HEK293 (cell line): ENCODE measurements at regions not wholly inside any gene's neighbourhood (a gene's known extent, or its start where the extent isn't known, plus 50 kb on each side); places are given as distances from the start of the nearest gene placed in this dataset.

ENCODE experiments used
- CTCF ChIA-PET: fragments of 350-600 bp; formaldehyde crosslinking; extraction: SDS; loops from one replicate; lab custom pipeline; 2021; ENCODE audit warnings: antibody characterized with exemption; lab: Yijun Ruan, JAX
- POLR2A ChIA-PET: fragments of 300-600 bp; formaldehyde crosslinking; extraction: SDS; loops from one replicate; lab custom pipeline; 2020; ENCODE audit warnings: antibody characterized with exemption, inconsistent platforms; lab: Yijun Ruan, JAX
- H3K27ac ChIP-seq: fragments of 200-500 bp; sonication (Bioruptor generic); 2 replicates; pipeline ENCODE4 v1.5.1; 2014; ENCODE audit warnings: low read depth, low read length, control low read depth, inconsistent platforms; ENCODE audit errors: extremely low read depth
- H3K36me3 ChIP-seq, 2 experiments: fragments of 200-500 bp in 1 of 2; sonication (Bioruptor generic) in 1 of 2; 1 replicate in 1 of 2; 2 replicates in 1 of 2; pipeline ENCODE4 v1.5.1; 2014 to 2017; ENCODE audit warnings: inconsistent platforms in 2 of 2, low read length in 2 of 2; ENCODE audit not compliant: control insufficient read depth in 2 of 2, insufficient read depth in 1 of 2
- H3K4me1 ChIP-seq: fragments of 200-500 bp; sonication (Bioruptor generic); 2 replicates; pipeline ENCODE4 v1.5.1; 2014; ENCODE audit warnings: mild to moderate bottlenecking, low read length, inconsistent platforms; ENCODE audit not compliant: control insufficient read depth, insufficient read depth
- H3K4me3 ChIP-seq: 2 replicates; pipeline ENCODE4 v1.5.1; 2011; ENCODE audit warnings: low read depth, mild to moderate bottlenecking, control low read depth, low read length, moderate library complexity
- H3K9me3 ChIP-seq: fragments of 200-500 bp; sonication (Bioruptor generic); 2 replicates; pipeline ENCODE4 v1.5.1; 2014; ENCODE audit warnings: low read depth, low read length, inconsistent platforms; ENCODE audit not compliant: control insufficient read depth, insufficient read depth
- EGR2 ChIP-seq: fragments of 450-650 bp; formaldehyde crosslinking; IDR thresholded peaks from 2 replicates; pipeline ENCODE4 v1.5.1; 2016; ENCODE audit warnings: low read depth, missing biosample characterization, missing genetic modification characterization
- KLF1 ChIP-seq: fragments of 450-650 bp; formaldehyde crosslinking; IDR thresholded peaks from 2 replicates; pipeline ENCODE4 v1.5.1; 2016; ENCODE audit warnings: missing biosample characterization, missing genetic modification characterization
- SCRT1 ChIP-seq: fragments of 450-650 bp; formaldehyde crosslinking; IDR thresholded peaks from 2 replicates; pipeline ENCODE4 v1.5.1; 2016; ENCODE audit warnings: missing biosample characterization, missing genetic modification characterization, borderline replicate concordance
- SCRT2 ChIP-seq: fragments of 450-650 bp; formaldehyde crosslinking; IDR thresholded peaks from 2 replicates; pipeline ENCODE4 v1.5.1; 2016; ENCODE audit warnings: missing biosample characterization, missing genetic modification characterization
- ZBTB8A ChIP-seq: fragments of 450-650 bp; formaldehyde crosslinking; IDR thresholded peaks from 2 replicates; pipeline ENCODE4 v1.5.1; 2016; ENCODE audit warnings: missing biosample characterization, missing genetic modification characterization
- ZEB2 ChIP-seq: fragments of 450-650 bp; formaldehyde crosslinking; IDR thresholded peaks from 2 replicates; pipeline ENCODE4 v1.5.1; 2016; ENCODE audit warnings: missing biosample characterization, missing genetic modification characterization
- ZNF133 ChIP-seq: fragments of 450-650 bp; formaldehyde crosslinking; IDR thresholded peaks from 2 replicates; pipeline ENCODE4 v1.5.1; 2016; ENCODE audit warnings: missing biosample characterization, missing genetic modification characterization
- ZNF140 ChIP-seq: fragments of 450-650 bp; formaldehyde crosslinking; IDR thresholded peaks from 2 replicates; pipeline ENCODE4 v1.5.1; 2016; ENCODE audit warnings: missing biosample characterization, missing genetic modification characterization
- ZNF221 ChIP-seq: fragments of 450-650 bp; formaldehyde crosslinking; IDR thresholded peaks from 2 replicates; pipeline ENCODE4 v1.5.1; 2017; ENCODE audit warnings: missing biosample characterization, missing genetic modification characterization, borderline replicate concordance
- ZNF335 ChIP-seq: fragments of 450-650 bp; formaldehyde crosslinking; conservative IDR thresholded peaks from 2 replicates; pipeline ENCODE4 v1.5.1; 2016; ENCODE audit warnings: missing biosample characterization, missing genetic modification characterization
- ZNF404 ChIP-seq: fragments of 450-650 bp; formaldehyde crosslinking; IDR thresholded peaks from 2 replicates; pipeline ENCODE4 v1.5.1; 2017; ENCODE audit warnings: missing biosample characterization, missing genetic modification characterization
- ZNF423 ChIP-seq: fragments of 450-650 bp; formaldehyde crosslinking; IDR thresholded peaks from 2 replicates; pipeline ENCODE4 v1.5.1; 2016; ENCODE audit warnings: missing biosample characterization, missing genetic modification characterization
- ZNF449 ChIP-seq: fragments of 450-650 bp; formaldehyde crosslinking; IDR thresholded peaks from 2 replicates; pipeline ENCODE4 v1.5.1; 2017; ENCODE audit warnings: missing biosample characterization, mild to moderate bottlenecking, missing genetic modification characterization, moderate library complexity
- ZNF488 ChIP-seq: fragments of 450-650 bp; formaldehyde crosslinking; IDR thresholded peaks from 2 replicates; pipeline ENCODE4 v1.5.1; 2016; ENCODE audit warnings: missing biosample characterization, missing genetic modification characterization
- ZNF501 ChIP-seq: fragments of 450-650 bp; formaldehyde crosslinking; IDR thresholded peaks from 2 replicates; pipeline ENCODE4 v1.5.1; 2016; ENCODE audit warnings: missing biosample characterization, missing genetic modification characterization
- ZNF510 ChIP-seq: fragments of 450-650 bp; formaldehyde crosslinking; IDR thresholded peaks from 2 replicates; pipeline ENCODE4 v1.5.1; 2018; ENCODE audit warnings: mild to moderate bottlenecking, missing genetic modification characterization, missing biosample characterization; ENCODE audit not compliant: insufficient replicate concordance
- ZNF558 ChIP-seq: fragments of 450-650 bp; formaldehyde crosslinking; IDR thresholded peaks from 2 replicates; pipeline ENCODE4 v1.5.1; 2016; ENCODE audit warnings: missing biosample characterization, missing genetic modification characterization
- ZNF561 ChIP-seq: fragments of 450-650 bp; IDR thresholded peaks from 2 replicates; pipeline ENCODE4 v1.5.1; 2018; ENCODE audit warnings: missing biosample characterization, missing genetic modification characterization, borderline replicate concordance
- ZNF600 ChIP-seq: fragments of 450-650 bp; formaldehyde crosslinking; IDR thresholded peaks from 2 replicates; pipeline ENCODE4 v1.5.1; 2016; ENCODE audit warnings: missing biosample characterization, missing genetic modification characterization
- ZNF621 ChIP-seq: fragments of 450-650 bp; formaldehyde crosslinking; IDR thresholded peaks from 2 replicates; pipeline ENCODE4 v1.5.1; 2017; ENCODE audit warnings: missing biosample characterization, missing genetic modification characterization
- ZNF658 ChIP-seq: fragments of 450-650 bp; formaldehyde crosslinking; IDR thresholded peaks from 2 replicates; pipeline ENCODE4; 2016; ENCODE audit warnings: missing biosample characterization, missing genetic modification characterization
- ZNF692 ChIP-seq: fragments of 450-650 bp; formaldehyde crosslinking; IDR thresholded peaks from 2 replicates; pipeline ENCODE4 v1.5.1; 2016; ENCODE audit warnings: missing biosample characterization, missing genetic modification characterization
- ZNF76 ChIP-seq: fragments of 450-650 bp; formaldehyde crosslinking; IDR thresholded peaks from 2 replicates; pipeline ENCODE4; 2016; ENCODE audit warnings: low read depth, missing biosample characterization, missing genetic modification characterization, borderline replicate concordance
- ZSCAN23 ChIP-seq: fragments of 450-650 bp; formaldehyde crosslinking; IDR thresholded peaks from 2 replicates; pipeline ENCODE4 v1.5.1; 2016; ENCODE audit warnings: missing biosample characterization, missing genetic modification characterization
- TF ChIP-seq, protein P1 (sequence below): fragments of 450-650 bp; formaldehyde crosslinking; IDR thresholded peaks from 2 replicates; pipeline ENCODE4 v1.5.1; 2016; ENCODE audit warnings: missing biosample characterization, missing genetic modification characterization
- TF ChIP-seq, protein P2 (sequence below): fragments of 450-650 bp; formaldehyde crosslinking; IDR thresholded peaks from 2 replicates; pipeline ENCODE4 v1.5.1; 2017; ENCODE audit warnings: missing biosample characterization, missing genetic modification characterization
- TF ChIP-seq, protein P3 (sequence below): fragments of 450-650 bp; formaldehyde crosslinking; IDR thresholded peaks from 2 replicates; pipeline ENCODE4 v1.5.1; 2017; ENCODE audit warnings: missing biosample characterization, missing genetic modification characterization

DNA sequence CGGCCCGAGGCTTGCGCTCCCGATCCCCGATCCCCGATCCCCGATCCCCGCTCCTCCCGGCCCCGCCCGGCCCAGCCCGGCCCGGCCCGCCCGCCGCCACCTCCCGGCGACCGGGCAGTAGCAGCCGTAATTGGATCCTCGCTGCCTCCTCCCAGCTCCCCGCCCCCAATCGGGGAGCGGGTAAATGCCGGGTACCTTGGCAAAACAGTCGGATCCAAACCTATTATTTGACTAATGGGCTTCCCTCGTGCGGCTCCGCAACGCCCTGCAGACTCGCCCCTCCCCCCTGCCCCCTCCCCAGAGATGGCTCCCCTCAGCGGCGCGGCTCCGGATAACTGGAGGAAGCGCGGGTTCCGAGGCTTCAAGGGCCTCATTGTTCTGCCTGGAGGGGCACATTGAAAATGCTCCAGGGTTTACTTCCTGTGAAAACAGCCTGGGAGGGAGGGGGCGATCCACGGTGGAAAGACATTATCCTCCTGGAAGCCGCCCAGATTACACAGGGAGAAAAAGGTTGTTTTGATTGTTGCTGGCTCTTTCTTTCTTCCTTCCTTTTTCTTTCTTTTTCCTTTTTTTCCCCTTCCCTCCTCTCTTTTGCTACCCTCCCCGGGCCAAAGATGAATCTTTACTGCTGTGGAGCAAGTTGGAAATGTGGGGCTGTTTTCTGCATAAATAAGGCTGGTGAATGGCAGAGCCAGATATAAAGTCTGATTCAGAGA, 94.7 kb upstream of the ZMIZ1 start (continued):
- TF ChIP-seq ZNF621 (no peak), ZNF221 (tag by site-specific recombination) (no peak), ZNF600 (no peak; the same call in 1 of the 2 replicates), ZNF449 (tag by site-specific recombination) (no peak), ZNF558 (tag by site-specific recombination) (no peak), ZNF140 (tag by site-specific recombination) (no peak), SCRT2 (tag by site-specific recombination) (no peak), ZNF510 (tag by site-specific recombination) (no peak), ZNF404 (tag by site-specific recombination) (no peak), ZNF658 (tag by site-specific recombination) (no peak)

- Histone ChIP-seq H3K4me1 (peaks cover 11% of the 10 kb centered on the region), H3K9me3 (no peaks in the 10 kb centered on the region), H3K27ac (peak overlapping the region; percentile 92), H3K4me3 (no peak overlapping the region; the same call in 1 of the 2 replicates), H3K36me3 (no peaks in the 10 kb centered on the region)
- ChIA-PET POLR2A (interaction anchor here (0.6 to 1.4 kb wide), 6 partner anchors 9 to 221 kb away, joined by 3 to 5 read pairs (median 4); no protein-coding TSS in a partner anchor), CTCF (interaction anchor here (0.5 to 1.7 kb wide), 34 partner anchors 9 to 604 kb away, joined by 3 to 13 read pairs (median 4); no protein-coding TSS in a partner anchor)
- 0 out of 2 replicates have a peak, but pooled peaks have one; percentile 10 for TF ChIP-seq ZEB2
- TF ChIP-seq ZNF692 (tag by site-specific recombination): peak; percentile 67; the same call in 1 of the 2 replicates
- no peak for TF ChIP-seq ZSCAN23 (tag by site-specific recombination)
- TF ChIP-seq ZNF133 (tag by site-specific recombination): 0 out of 2 replicates have a peak, but pooled peaks have one; percentile 35
- TF ChIP-seq, protein P1, sequence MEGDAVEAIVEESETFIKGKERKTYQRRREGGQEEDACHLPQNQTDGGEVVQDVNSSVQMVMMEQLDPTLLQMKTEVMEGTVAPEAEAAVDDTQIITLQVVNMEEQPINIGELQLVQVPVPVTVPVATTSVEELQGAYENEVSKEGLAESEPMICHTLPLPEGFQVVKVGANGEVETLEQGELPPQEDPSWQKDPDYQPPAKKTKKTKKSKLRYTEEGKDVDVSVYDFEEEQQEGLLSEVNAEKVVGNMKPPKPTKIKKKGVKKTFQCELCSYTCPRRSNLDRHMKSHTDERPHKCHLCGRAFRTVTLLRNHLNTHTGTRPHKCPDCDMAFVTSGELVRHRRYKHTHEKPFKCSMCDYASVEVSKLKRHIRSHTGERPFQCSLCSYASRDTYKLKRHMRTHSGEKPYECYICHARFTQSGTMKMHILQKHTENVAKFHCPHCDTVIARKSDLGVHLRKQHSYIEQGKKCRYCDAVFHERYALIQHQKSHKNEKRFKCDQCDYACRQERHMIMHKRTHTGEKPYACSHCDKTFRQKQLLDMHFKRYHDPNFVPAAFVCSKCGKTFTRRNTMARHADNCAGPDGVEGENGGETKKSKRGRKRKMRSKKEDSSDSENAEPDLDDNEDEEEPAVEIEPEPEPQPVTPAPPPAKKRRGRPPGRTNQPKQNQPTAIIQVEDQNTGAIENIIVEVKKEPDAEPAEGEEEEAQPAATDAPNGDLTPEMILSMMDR (tag by site-specific recombination): peak; percentile 90
- TF ChIP-seq, protein P2, sequence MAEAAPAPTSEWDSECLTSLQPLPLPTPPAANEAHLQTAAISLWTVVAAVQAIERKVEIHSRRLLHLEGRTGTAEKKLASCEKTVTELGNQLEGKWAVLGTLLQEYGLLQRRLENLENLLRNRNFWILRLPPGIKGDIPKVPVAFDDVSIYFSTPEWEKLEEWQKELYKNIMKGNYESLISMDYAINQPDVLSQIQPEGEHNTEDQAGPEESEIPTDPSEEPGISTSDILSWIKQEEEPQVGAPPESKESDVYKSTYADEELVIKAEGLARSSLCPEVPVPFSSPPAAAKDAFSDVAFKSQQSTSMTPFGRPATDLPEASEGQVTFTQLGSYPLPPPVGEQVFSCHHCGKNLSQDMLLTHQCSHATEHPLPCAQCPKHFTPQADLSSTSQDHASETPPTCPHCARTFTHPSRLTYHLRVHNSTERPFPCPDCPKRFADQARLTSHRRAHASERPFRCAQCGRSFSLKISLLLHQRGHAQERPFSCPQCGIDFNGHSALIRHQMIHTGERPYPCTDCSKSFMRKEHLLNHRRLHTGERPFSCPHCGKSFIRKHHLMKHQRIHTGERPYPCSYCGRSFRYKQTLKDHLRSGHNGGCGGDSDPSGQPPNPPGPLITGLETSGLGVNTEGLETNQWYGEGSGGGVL (tag by site-specific recombination): no peak
- no peak for TF ChIP-seq EGR2 (tag by site-specific recombination)
- no peak for TF ChIP-seq SCRT1 (tag by site-specific recombination)
- TF ChIP-seq, protein P3, sequence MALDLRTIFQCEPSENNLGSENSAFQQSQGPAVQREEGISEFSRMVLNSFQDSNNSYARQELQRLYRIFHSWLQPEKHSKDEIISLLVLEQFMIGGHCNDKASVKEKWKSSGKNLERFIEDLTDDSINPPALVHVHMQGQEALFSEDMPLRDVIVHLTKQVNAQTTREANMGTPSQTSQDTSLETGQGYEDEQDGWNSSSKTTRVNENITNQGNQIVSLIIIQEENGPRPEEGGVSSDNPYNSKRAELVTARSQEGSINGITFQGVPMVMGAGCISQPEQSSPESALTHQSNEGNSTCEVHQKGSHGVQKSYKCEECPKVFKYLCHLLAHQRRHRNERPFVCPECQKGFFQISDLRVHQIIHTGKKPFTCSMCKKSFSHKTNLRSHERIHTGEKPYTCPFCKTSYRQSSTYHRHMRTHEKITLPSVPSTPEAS: no peak
- peak; percentile 58 for TF ChIP-seq ZNF335 (tag by site-specific recombination)
- TF ChIP-seq ZNF501 (tag by site-specific recombination): 0 out of 2 replicates have a peak, but pooled peaks have one; percentile 57
- peak; percentile 69 for TF ChIP-seq ZNF423 (tag by site-specific recombination)
- no peak for TF ChIP-seq ZBTB8A (tag by site-specific recombination)
- TF ChIP-seq ZNF558 (tag by site-specific recombination): no peak
- peak; percentile 68; the same call in 1 of the 2 replicates for TF ChIP-seq ZNF76 (tag by site-specific recombination)
- peak; percentile 16; the same call in 1 of the 2 replicates for TF ChIP-seq ZNF561
- no peak for TF ChIP-seq KLF1
- no peak for TF ChIP-seq ZNF488
These were observed 94.0 kb upstream of the ZMIZ1 start for GRCh38 chr10:78974617-78975317.
